ENCODE measurements at regions not wholly inside any gene's neighbourhood (a gene's known extent, or its start where the extent isn't known, plus 50 kb on each side); places are given as distances from the start of the nearest gene placed in this dataset.

GRCh38 chr3:111454551-111454950 lies 87.4 kb upstream of the CD96 start:
- no peak for TF ChIP-seq EZH2 (IDR thresholded peaks at IDR 0.05; ENCODE audit: low read length)
- TF ChIP-seq CTCF (optimal IDR thresholded peaks at IDR 0.05 in 1 of 3, IDR thresholded peaks at IDR 0.05 in 1 of 3, conservative IDR thresholded peaks at IDR 0.05 in 1 of 3; ENCODE audit: extremely low read depth in 1 of 3, insufficient read depth in 2 of 3, low read length in 3 of 3), result no peak
